AG04449 (cell line): ENCODE measurements at regions not wholly inside any gene's neighbourhood (a gene's known extent, or its start where the extent isn't known, plus 50 kb on each side); places are given as distances from the start of the nearest gene placed in this dataset.
"Not testable (repeated sequence)": the region's sequence is repeated elsewhere in the genome, so short reads cannot be mapped to it uniquely, and the experiment has no call there.

ENCODE experiments used
- CTCF ChIA-PET: fragments of 350-600 bp; formaldehyde crosslinking; extraction: SDS; loops from one replicate; lab custom pipeline; 2021; ENCODE audit warnings: antibody characterized with exemption; lab: Yijun Ruan, JAX
- POLR2A ChIA-PET: fragments of 400-600, 350-600 bp; formaldehyde crosslinking; extraction: SDS; loops from one replicate; lab custom pipeline; 2020; ENCODE audit warnings: antibody characterized with exemption, inconsistent platforms; lab: Yijun Ruan, JAX
- DNase-seq: peaks from one replicate; pipeline ENCODE4 v3.0.0-alpha.2; 2010; ENCODE audit warnings: low read depth, low spot score
- H3K4me3 ChIP-seq: 2 replicates; pipeline ENCODE4 v1.5.1; 2011; ENCODE audit warnings: low read depth, mild to moderate bottlenecking, control low read depth, low read length
- CTCF ChIP-seq: IDR thresholded peaks from one replicate; pipeline ENCODE4 v1.5.1; 2011; ENCODE audit warnings: mild to moderate bottlenecking, moderate library complexity, low read length, control low read depth, inconsistent platforms; ENCODE audit not compliant: insufficient read depth; ENCODE audit errors: missing control alignments

- CTCF ChIA-PET, result no interaction called here
- no peak overlapping the region for H3K4me3 ChIP-seq
- POLR2A ChIA-PET, result no interaction called here
- DNase-seq, result no peak
- no peak for TF ChIP-seq CTCF
These were observed 200.9 kb upstream of the DAAM1 start for GRCh38 chr14:58987591-58987990.

- no peak for DNase-seq
- POLR2A ChIA-PET, result no interaction called here
- no peak for TF ChIP-seq CTCF
- H3K4me3 ChIP-seq, result no peak overlapping the region
- CTCF ChIA-PET, result no interaction called here
These were observed 195.5 kb upstream of the DAAM1 start for GRCh38 chr14:58992935-58993334.

- no peak for TF ChIP-seq CTCF
- POLR2A ChIA-PET, result no interaction called here
- H3K4me3 ChIP-seq, result no peak overlapping the region
- CTCF ChIA-PET, result no interaction called here
- DNase-seq, result no peak
These were observed 194.3 kb upstream of the DAAM1 start for GRCh38 chr14:58994130-58994529.

- POLR2A ChIA-PET, result interaction anchor here (0.5 kb wide), 1 partner anchor 138 kb away, joined by 3 read pairs; no protein-coding TSS in a partner anchor
- no peak overlapping the region for H3K4me3 ChIP-seq
- CTCF ChIA-PET, result interaction anchor here (0.7 to 3.9 kb wide), 15 partner anchors 9 to 503 kb away, joined by 3 to 49 read pairs (median 3); partner anchors contain the start of gene DACT1
- DNase-seq, result no peak
- peak; percentile 47 for TF ChIP-seq CTCF
These were observed 184.5 kb upstream of the DAAM1 start for GRCh38 chr14:59004012-59004411.

- DNase-seq, H3K4me3 ChIP-seq, POLR2A ChIA-PET: not testable (repeated sequence)
- CTCF ChIA-PET, result interaction anchor here (3.9 kb wide), 1 partner anchor 365 kb away, joined by 49 read pairs; the partner anchor contains the start of gene DACT1
These were observed 182.3 kb upstream of the DAAM1 start for GRCh38 chr14:59006179-59006578.

- DNase-seq, result no peak
- ChIA-PET CTCF (interaction anchor here (1.7 to 3.1 kb wide), 2 partner anchors 10 to 372 kb away, joined by 6 to 17 read pairs; partner anchors contain the start of gene DACT1), POLR2A (no interaction called here)
- TF ChIP-seq CTCF, result no peak
- no peak overlapping the region for H3K4me3 ChIP-seq
These were observed 178.5 kb upstream of the DAAM1 start for GRCh38 chr14:59009967-59010366.
